ENCODE measurements at regions not wholly inside any gene's neighbourhood (a gene's known extent, or its start where the extent isn't known, plus 50 kb on each side); places are given as distances from the start of the nearest gene placed in this dataset.

GRCh38 chr5:29040404-29040803, 2002.0 kb upstream of the CDH9 start:
- Histone ChIP-seq H3F3A (ENCODE audit: low read depth) (no peaks in the 10 kb centered on the region), H3K79me2 (ENCODE audit: low read depth) (no peaks in the 10 kb centered on the region), H3K4me1 (peaks cover 4% of the 10 kb centered on the region), H3K27ac (no peak overlapping the region), H3K4me2 (no peak overlapping the region), H3K4me3 (no peak overlapping the region), H3K9ac (no peak overlapping the region), H2AFZ (replicated peaks) (no peak overlapping the region), H4K20me1 (ENCODE audit: low read depth) (no peaks in the 10 kb centered on the region), H3K27me3 (no peaks in the 10 kb centered on the region), H3K36me3 (no peaks in the 10 kb centered on the region), H3K9me3 (ENCODE audit: low read depth) (no peaks in the 10 kb centered on the region)
- Mint-ChIP-seq H3K27ac (no peak overlapping the region), H3K9me3 (no peaks in the 10 kb centered on the region), H3K4me1 (peaks cover 11% of the 10 kb centered on the region), H3K36me3 (no peaks in the 10 kb centered on the region), H3K4me3 (no peak overlapping the region), H3K27me3 (ENCODE audit: insufficient read depth, low read depth) (no peaks in the 10 kb centered on the region)
- no peak for TF ChIP-seq CTCF (IDR thresholded peaks at IDR 0.05)
- no peak for DNase-seq (ENCODE audit: low spot score)

GRCh38 chr5:29039994-29040393, 2001.6 kb upstream of the CDH9 start:
- H3K9me3 Mint-ChIP-seq = no peaks in the 10 kb centered on the region
- H3K27me3 Mint-ChIP-seq (ENCODE audit: insufficient read depth, low read depth) = no peaks in the 10 kb centered on the region
- H3K4me1 ChIP-seq = peaks cover 2% of the 10 kb centered on the region

GRCh38 chr5:29037716-29038115, 1999.3 kb upstream of the CDH9 start:
- no peaks in the 10 kb centered on the region for H3K79me2 ChIP-seq (ENCODE audit: low read depth)
- H3K27me3 Mint-ChIP-seq (ENCODE audit: insufficient read depth, low read depth) = no peaks in the 10 kb centered on the region
- no peaks in the 10 kb centered on the region for H3K36me3 Mint-ChIP-seq
- no peak for DNase-seq (ENCODE audit: low spot score)
- H3K36me3 ChIP-seq = no peaks in the 10 kb centered on the region
- no peaks in the 10 kb centered on the region for H3F3A ChIP-seq (ENCODE audit: low read depth)
- H3K9ac ChIP-seq = no peak overlapping the region
- no peaks in the 10 kb centered on the region for H4K20me1 ChIP-seq (ENCODE audit: low read depth)
- no peaks in the 10 kb centered on the region for H3K4me1 Mint-ChIP-seq
- H3K27ac Mint-ChIP-seq = no peak overlapping the region
- no peak overlapping the region for H3K4me3 ChIP-seq
- H3K9me3 Mint-ChIP-seq = no peaks in the 10 kb centered on the region
- H3K4me3 Mint-ChIP-seq = no peak overlapping the region
- no peak for TF ChIP-seq CTCF (IDR thresholded peaks at IDR 0.05)
- TF ChIP-seq EZH2phosphoT487 (IDR thresholded peaks at IDR 0.05) = no peak
- no peak for TF ChIP-seq EZH2 (IDR thresholded peaks at IDR 0.05)
- H3K9me3 ChIP-seq (ENCODE audit: low read depth) = no peaks in the 10 kb centered on the region
- no peak overlapping the region for H2AFZ ChIP-seq (replicated peaks)
- H3K27me3 ChIP-seq = no peaks in the 10 kb centered on the region
- H3K4me2 ChIP-seq = no peak overlapping the region
- no peaks in the 10 kb centered on the region for H3K4me1 ChIP-seq
- no peak overlapping the region for H3K27ac ChIP-seq

More at GRCh38 chr5:29039994-29040393, 2001.6 kb upstream of the CDH9 start:
- H3K4me1 Mint-ChIP-seq = peaks cover 7% of the 10 kb centered on the region
- TF ChIP-seq EZH2phosphoT487 (IDR thresholded peaks at IDR 0.05) (no peak), CTCF (IDR thresholded peaks at IDR 0.05) (no peak), EZH2 (IDR thresholded peaks at IDR 0.05) (no peak)
- DNase-seq (ENCODE audit: low spot score) = no peak
- no peak overlapping the region for H3K4me2 ChIP-seq
- no peaks in the 10 kb centered on the region for H4K20me1 ChIP-seq (ENCODE audit: low read depth)
- no peaks in the 10 kb centered on the region for H3K36me3 ChIP-seq
- no peaks in the 10 kb centered on the region for H3K9me3 ChIP-seq (ENCODE audit: low read depth)
- H3K4me3 ChIP-seq = no peak overlapping the region
- no peaks in the 10 kb centered on the region for H3K27me3 ChIP-seq
- H3K79me2 ChIP-seq (ENCODE audit: low read depth) = no peaks in the 10 kb centered on the region
- no peak overlapping the region for H3K4me3 Mint-ChIP-seq
- no peak overlapping the region for H3K27ac ChIP-seq
- H3K27ac Mint-ChIP-seq = no peak overlapping the region
- H2AFZ ChIP-seq (replicated peaks) = no peak overlapping the region
- no peak overlapping the region for H3K9ac ChIP-seq
- no peaks in the 10 kb centered on the region for H3K36me3 Mint-ChIP-seq
- H3F3A ChIP-seq (ENCODE audit: low read depth) = no peaks in the 10 kb centered on the region

- H3K9me3 ChIP-seq (ENCODE audit: low read depth) = no peaks in the 10 kb centered on the region
- no peaks in the 10 kb centered on the region for H3K27me3 ChIP-seq
- H3K36me3 Mint-ChIP-seq = no peaks in the 10 kb centered on the region
- no peaks in the 10 kb centered on the region for H3K79me2 ChIP-seq (ENCODE audit: low read depth)
- no peak overlapping the region for H3K27ac ChIP-seq
- H3K36me3 ChIP-seq = no peaks in the 10 kb centered on the region
- no peak overlapping the region for H3K4me2 ChIP-seq
- no peaks in the 10 kb centered on the region for H3F3A ChIP-seq (ENCODE audit: low read depth)
- no peak overlapping the region for H3K9ac ChIP-seq
- H2AFZ ChIP-seq (replicated peaks) = no peak overlapping the region
- no peak for TF ChIP-seq EZH2 (IDR thresholded peaks at IDR 0.05)
- no peak for TF ChIP-seq CTCF (IDR thresholded peaks at IDR 0.05)
- no peak for TF ChIP-seq EZH2phosphoT487 (IDR thresholded peaks at IDR 0.05)
- H3K4me3 ChIP-seq = no peak overlapping the region
- no peaks in the 10 kb centered on the region for H3K4me1 ChIP-seq
- H3K27ac Mint-ChIP-seq = no peak overlapping the region
- no peaks in the 10 kb centered on the region for H3K4me1 Mint-ChIP-seq
- no peak for DNase-seq (ENCODE audit: low spot score)
- H3K9me3 Mint-ChIP-seq = no peaks in the 10 kb centered on the region
- H4K20me1 ChIP-seq (ENCODE audit: low read depth) = no peaks in the 10 kb centered on the region
- H3K27me3 Mint-ChIP-seq (ENCODE audit: insufficient read depth, low read depth) = peaks cover 2% of the 10 kb centered on the region
- no peak overlapping the region for H3K4me3 Mint-ChIP-seq
Observed at GRCh38 chr5:29024052-29024451, 1985.7 kb upstream of the CDH9 start.
